Mesothelial cell of epicardium (in vitro differentiated cells): ENCODE measurements at regions not wholly inside any gene's neighbourhood (a gene's known extent, or its start where the extent isn't known, plus 50 kb on each side); places are given as distances from the start of the nearest gene placed in this dataset.

Experiments used
- DNase-seq, 2 experiments: peaks; one replicate each; pipeline ENCODE4 v3.0.0; 2021; ENCODE audit warnings: low spot score in 2 of 2; ENCODE audit not compliant: unreplicated experiment in 2 of 2
- H3K27ac Mint-ChIP-seq: 2 replicates; pipeline ENCODE4 v1.8.0; 2021; ENCODE audit warnings: mixed read lengths
- H3K27me3 Mint-ChIP-seq: 2 replicates; pipeline ENCODE4 v1.8.0; 2021; ENCODE audit warnings: low read depth, mixed read lengths
- H3K36me3 Mint-ChIP-seq: 2 replicates; pipeline ENCODE4 v1.8.0; 2021; ENCODE audit warnings: mixed read lengths
- H3K4me1 Mint-ChIP-seq: 2 replicates; pipeline ENCODE4 v1.8.0; 2021; ENCODE audit warnings: mixed read lengths
- H3K4me3 Mint-ChIP-seq: 2 replicates; pipeline ENCODE4 v1.8.0; 2021; ENCODE audit warnings: mild to moderate bottlenecking, moderate library complexity, mixed read lengths
- H3K9me3 Mint-ChIP-seq: 2 replicates; pipeline ENCODE4 v1.8.0; 2021; ENCODE audit warnings: mixed read lengths
- CTCF ChIP-seq: fragments of 200-600 bp; sonication (generic); IDR thresholded peaks from one replicate; pipeline ENCODE4 v1.5.0; 2021; ENCODE audit warnings: antibody characterized with exemption; ENCODE audit not compliant: unreplicated experiment

GRCh38 chr1:94701796-94702441 is 118.2 kb upstream of the SLC44A3 start:
- peaks cover 6% of the 10 kb centered on the region for H3K36me3 Mint-ChIP-seq

GRCh38 chr1:94698759-94699502 is 121.2 kb upstream of the SLC44A3 start:
- peak overlapping the region; percentile 8 for H3K27ac Mint-ChIP-seq
- H3K4me1 Mint-ChIP-seq: peaks cover 16% of the 10 kb centered on the region

More at GRCh38 chr1:94701796-94702441, 118.2 kb upstream of the SLC44A3 start:
- H3K27ac Mint-ChIP-seq: peak overlapping the region; percentile 93
- TF ChIP-seq CTCF: no peak
- H3K4me3 Mint-ChIP-seq: no peak overlapping the region
- peaks cover 6% of the 10 kb centered on the region for H3K9me3 Mint-ChIP-seq
- H3K27me3 Mint-ChIP-seq: no peaks in the 10 kb centered on the region
- peaks cover 24% of the 10 kb centered on the region for H3K4me1 Mint-ChIP-seq
- no peak for DNase-seq

GRCh38 chr1:94698356-94698755 is 121.8 kb upstream of the SLC44A3 start:
- no peaks in the 10 kb centered on the region for H3K27me3 Mint-ChIP-seq
- no peak for TF ChIP-seq CTCF
- no peak overlapping the region for H3K4me3 Mint-ChIP-seq
- peaks cover 11% of the 10 kb centered on the region for H3K36me3 Mint-ChIP-seq
- peaks cover 11% of the 10 kb centered on the region for H3K9me3 Mint-ChIP-seq
- peaks cover 16% of the 10 kb centered on the region for H3K4me1 Mint-ChIP-seq
- DNase-seq: no peak
- peak overlapping the region; percentile 8 for H3K27ac Mint-ChIP-seq

More at GRCh38 chr1:94698759-94699502, 121.2 kb upstream of the SLC44A3 start:
- Mint-ChIP-seq H3K36me3 (peaks cover 11% of the 10 kb centered on the region), H3K9me3 (peaks cover 11% of the 10 kb centered on the region), H3K27me3 (no peaks in the 10 kb centered on the region), H3K4me3 (no peak overlapping the region)
- no peak for DNase-seq
- no peak for TF ChIP-seq CTCF

GRCh38 chr1:94697839-94698238 is 122.3 kb upstream of the SLC44A3 start:
- no peak for TF ChIP-seq CTCF
- DNase-seq: no peak
- Mint-ChIP-seq H3K27ac (no peak overlapping the region), H3K4me1 (peaks cover 15% of the 10 kb centered on the region), H3K36me3 (peaks cover 11% of the 10 kb centered on the region), H3K9me3 (peaks cover 11% of the 10 kb centered on the region), H3K27me3 (no peaks in the 10 kb centered on the region), H3K4me3 (no peak overlapping the region)

GRCh38 chr1:94694226-94694915 is 125.8 kb upstream of the SLC44A3 start:
- TF ChIP-seq CTCF: no peak
- H3K4me3 Mint-ChIP-seq: no peak overlapping the region
- no peak overlapping the region for H3K27ac Mint-ChIP-seq
- DNase-seq: no peak
- peaks cover 5% of the 10 kb centered on the region for H3K4me1 Mint-ChIP-seq
- H3K9me3 Mint-ChIP-seq: peaks cover 13% of the 10 kb centered on the region
- peaks cover 7% of the 10 kb centered on the region for H3K36me3 Mint-ChIP-seq
- H3K27me3 Mint-ChIP-seq: no peaks in the 10 kb centered on the region
